ENCODE measurements at regions not wholly inside any gene's neighbourhood (a gene's known extent, or its start where the extent isn't known, plus 50 kb on each side); places are given as distances from the start of the nearest gene placed in this dataset.

- Histone ChIP-seq H3K79me2 (ENCODE audit: control insufficient read depth, insufficient read depth, low read length, poor library complexity) (no peaks in the 10 kb centered on the region), H3K79me1 (ENCODE audit: low read length) (no peaks in the 10 kb centered on the region), H3K27me3 (ENCODE audit: insufficient read depth, low read length) (no peaks in the 10 kb centered on the region), H4K91ac (ENCODE audit: low read depth, low read length) (no peak overlapping the region), H4K12ac (ENCODE audit: low read depth, low read length) (no peak overlapping the region), H2AK5ac (ENCODE audit: low read length) (no peak overlapping the region), H3K9me3 (ENCODE audit: insufficient read depth, low read depth, low read length) (no peaks in the 10 kb centered on the region), H3K23ac (ENCODE audit: low read length) (no peak overlapping the region), H4K8ac (ENCODE audit: low read depth, low read length) (no peak overlapping the region), H2BK5ac (ENCODE audit: low read depth, low read length, poor library complexity) (no peak overlapping the region), H3K4me2 (ENCODE audit: low read length) (no peak overlapping the region), H3K27ac (ENCODE audit: low read depth, low read length) (no peak overlapping the region), H3K36me3 (ENCODE audit: control insufficient read depth in 1 of 2, insufficient read depth in 2 of 2, low read length in 2 of 2) (no peaks in the 10 kb centered on the region), H2BK120ac (ENCODE audit: insufficient read depth, low read length, poor library complexity) (no peak overlapping the region), H2AFZ (ENCODE audit: insufficient read depth, low read length, poor library complexity) (no peak overlapping the region), H2BK12ac (ENCODE audit: low read length) (no peak overlapping the region), H3K9ac (ENCODE audit: low read length) (no peak overlapping the region), H3K18ac (ENCODE audit: low read length) (no peak overlapping the region), H3K4me1 (ENCODE audit: control insufficient read depth in 1 of 2, insufficient read depth in 2 of 2, low read length in 2 of 2) (no peaks in the 10 kb centered on the region), H3K4me3 (ENCODE audit: low read depth, low read length) (no peak overlapping the region), H3K14ac (ENCODE audit: low read length) (no peak overlapping the region), H3K4ac (ENCODE audit: low read depth, low read length) (no peak overlapping the region)
- no CpG with 5 or more reads among the region's 5 CpGs for WGBS (ENCODE audit: extremely low coverage, insufficient coverage, insufficient read length)
- peak; percentile 33 to 44 for DNase-seq
Observed at GRCh38 chr5:162209005-162209605, 141.5 kb downstream of the GABRG2 start.

- Histone ChIP-seq H3K4me1 (ENCODE audit: control insufficient read depth in 1 of 2, insufficient read depth in 2 of 2, low read length in 2 of 2) (peaks cover 0 to 2% of the 10 kb centered on the region in 2 experiments), H3K9ac (ENCODE audit: low read length) (no peak overlapping the region), H2AK5ac (ENCODE audit: low read length) (no peak overlapping the region), H3K4ac (ENCODE audit: low read depth, low read length) (no peak overlapping the region), H3K9me3 (ENCODE audit: insufficient read depth, low read depth, low read length) (no peaks in the 10 kb centered on the region), H3K4me2 (ENCODE audit: low read length) (no peak overlapping the region), H3K18ac (ENCODE audit: low read length) (no peak overlapping the region), H3K36me3 (ENCODE audit: control insufficient read depth in 1 of 2, insufficient read depth in 2 of 2, low read length in 2 of 2) (no peaks in the 10 kb centered on the region), H3K4me3 (ENCODE audit: low read depth, low read length) (no peak overlapping the region), H4K12ac (ENCODE audit: low read depth, low read length) (no peak overlapping the region), H4K8ac (ENCODE audit: low read depth, low read length) (no peak overlapping the region), H3K79me2 (ENCODE audit: control insufficient read depth, insufficient read depth, low read length, poor library complexity) (no peaks in the 10 kb centered on the region), H3K23ac (ENCODE audit: low read length) (no peak overlapping the region), H2BK5ac (ENCODE audit: low read depth, low read length, poor library complexity) (no peak overlapping the region), H2BK12ac (ENCODE audit: low read length) (no peak overlapping the region), H3K27me3 (ENCODE audit: insufficient read depth, low read length) (no peaks in the 10 kb centered on the region), H2BK120ac (ENCODE audit: insufficient read depth, low read length, poor library complexity) (no peak overlapping the region), H3K79me1 (ENCODE audit: low read length) (no peaks in the 10 kb centered on the region), H4K91ac (ENCODE audit: low read depth, low read length) (no peak overlapping the region), H2AFZ (ENCODE audit: insufficient read depth, low read length, poor library complexity) (no peak overlapping the region), H3K27ac (ENCODE audit: low read depth, low read length) (no peak overlapping the region), H3K14ac (ENCODE audit: low read length) (no peak overlapping the region)
- no peak for DNase-seq
- WGBS (ENCODE audit: extremely low coverage, insufficient coverage, insufficient read length): no CpG with 5 or more reads among the region's 2 CpGs
Observed at GRCh38 chr5:162214551-162214950, 147.0 kb downstream of the GABRG2 start.

- Histone ChIP-seq H2BK5ac (ENCODE audit: low read depth, low read length, poor library complexity) (no peak overlapping the region), H2AFZ (ENCODE audit: insufficient read depth, low read length, poor library complexity) (no peak overlapping the region), H4K91ac (ENCODE audit: low read depth, low read length) (no peak overlapping the region), H3K23ac (ENCODE audit: low read length) (no peak overlapping the region), H3K27me3 (ENCODE audit: insufficient read depth, low read length) (no peaks in the 10 kb centered on the region), H3K79me1 (ENCODE audit: low read length) (no peaks in the 10 kb centered on the region), H3K4me1 (ENCODE audit: control insufficient read depth in 1 of 2, insufficient read depth in 2 of 2, low read length in 2 of 2) (peaks cover 0 to 2% of the 10 kb centered on the region in 2 experiments), H3K14ac (ENCODE audit: low read length) (no peak overlapping the region), H3K4ac (ENCODE audit: low read depth, low read length) (no peak overlapping the region), H3K4me3 (ENCODE audit: low read depth, low read length) (no peak overlapping the region), H3K18ac (ENCODE audit: low read length) (no peak overlapping the region), H2AK5ac (ENCODE audit: low read length) (no peak overlapping the region), H4K12ac (ENCODE audit: low read depth, low read length) (no peak overlapping the region), H3K36me3 (ENCODE audit: control insufficient read depth in 1 of 2, insufficient read depth in 2 of 2, low read length in 2 of 2) (no peaks in the 10 kb centered on the region), H3K4me2 (ENCODE audit: low read length) (no peak overlapping the region), H2BK120ac (ENCODE audit: insufficient read depth, low read length, poor library complexity) (no peak overlapping the region), H3K27ac (ENCODE audit: low read depth, low read length) (no peak overlapping the region), H4K8ac (ENCODE audit: low read depth, low read length) (no peak overlapping the region), H3K9ac (ENCODE audit: low read length) (no peak overlapping the region), H3K79me2 (ENCODE audit: control insufficient read depth, insufficient read depth, low read length, poor library complexity) (no peaks in the 10 kb centered on the region), H3K9me3 (ENCODE audit: insufficient read depth, low read depth, low read length) (no peaks in the 10 kb centered on the region), H2BK12ac (ENCODE audit: low read length) (no peak overlapping the region)
- no CpG with 5 or more reads among the region's 1 CpG for WGBS (ENCODE audit: extremely low coverage, insufficient coverage, insufficient read length)
- no peak for DNase-seq
Observed at GRCh38 chr5:162217037-162217436, 149.5 kb downstream of the GABRG2 start.

GRCh38 chr5:162221910-162222309 lies 154.3 kb downstream of the GABRG2 start:
- Histone ChIP-seq H2AK5ac (ENCODE audit: low read length) (no peak overlapping the region), H3K9ac (ENCODE audit: low read length) (no peak overlapping the region), H2BK12ac (ENCODE audit: low read length) (no peak overlapping the region), H3K4me2 (ENCODE audit: low read length) (no peak overlapping the region), H3K27me3 (ENCODE audit: insufficient read depth, low read length) (no peaks in the 10 kb centered on the region), H3K4ac (ENCODE audit: low read depth, low read length) (no peak overlapping the region), H2BK5ac (ENCODE audit: low read depth, low read length, poor library complexity) (no peak overlapping the region), H3K27ac (ENCODE audit: low read depth, low read length) (no peak overlapping the region), H3K4me1 (ENCODE audit: control insufficient read depth in 1 of 2, insufficient read depth in 2 of 2, low read length in 2 of 2) (peaks cover 0 to 2% of the 10 kb centered on the region in 2 experiments), H3K18ac (ENCODE audit: low read length) (no peak overlapping the region), H4K91ac (ENCODE audit: low read depth, low read length) (no peak overlapping the region), H2AFZ (ENCODE audit: insufficient read depth, low read length, poor library complexity) (no peak overlapping the region), H3K23ac (ENCODE audit: low read length) (no peak overlapping the region), H4K12ac (ENCODE audit: low read depth, low read length) (no peak overlapping the region), H3K79me1 (ENCODE audit: low read length) (no peaks in the 10 kb centered on the region), H3K14ac (ENCODE audit: low read length) (no peak overlapping the region), H4K8ac (ENCODE audit: low read depth, low read length) (no peak overlapping the region), H3K79me2 (ENCODE audit: control insufficient read depth, insufficient read depth, low read length, poor library complexity) (no peaks in the 10 kb centered on the region), H3K9me3 (ENCODE audit: insufficient read depth, low read depth, low read length) (no peaks in the 10 kb centered on the region), H3K36me3 (ENCODE audit: control insufficient read depth in 1 of 2, insufficient read depth in 2 of 2, low read length in 2 of 2) (no peaks in the 10 kb centered on the region), H3K4me3 (ENCODE audit: low read depth, low read length) (no peak overlapping the region), H2BK120ac (ENCODE audit: insufficient read depth, low read length, poor library complexity) (no peak overlapping the region)
- DNase-seq: no peak
